ENCODE measurements at regions not wholly inside any gene's neighbourhood (a gene's known extent, or its start where the extent isn't known, plus 50 kb on each side); places are given as distances from the start of the nearest gene placed in this dataset.

GRCh38 chr1:238596703-238597102 is 706.0 kb upstream of the ZP4 start:
- 95 to 100% methylated on average over 2 to 3 of the region's 4 CpGs for WGBS, 2 experiments (ENCODE audit: insufficient coverage in 2 of 2)
- Histone ChIP-seq H3K36me3 (ENCODE audit: control insufficient read depth, insufficient read depth, low read length) (no peaks in the 10 kb centered on the region), H3K9me3 (ENCODE audit: control insufficient read depth, low read length) (no peaks in the 10 kb centered on the region), H3K4me1 (ENCODE audit: control insufficient read depth, insufficient read depth, low read length, poor library complexity, severe bottlenecking) (no peaks in the 10 kb centered on the region), H3K27ac (ENCODE audit: low read depth, low read length, severe bottlenecking) (no peak overlapping the region), H3K4me3 (ENCODE audit: extremely low read depth, insufficient read depth, low read length, poor library complexity, severe bottlenecking) (no peak overlapping the region)

GRCh38 chr1:238592621-238593020 is 701.9 kb upstream of the ZP4 start:
- Histone ChIP-seq H3K27ac (ENCODE audit: low read depth, low read length, severe bottlenecking) (no peak overlapping the region), H3K4me3 (ENCODE audit: extremely low read depth, insufficient read depth, low read length, poor library complexity, severe bottlenecking) (no peak overlapping the region), H3K4me1 (ENCODE audit: control insufficient read depth, insufficient read depth, low read length, poor library complexity, severe bottlenecking) (no peaks in the 10 kb centered on the region), H3K9me3 (ENCODE audit: control insufficient read depth, low read length) (no peaks in the 10 kb centered on the region), H3K36me3 (ENCODE audit: control insufficient read depth, insufficient read depth, low read length) (no peaks in the 10 kb centered on the region)
- 93 to 95% methylated on average over 7 of the region's 7 CpGs for WGBS, 2 experiments (ENCODE audit: insufficient coverage in 2 of 2)

GRCh38 chr1:238589843-238590435 is 699.2 kb upstream of the ZP4 start:
- WGBS, 2 experiments (ENCODE audit: insufficient coverage in 2 of 2), result 89 to 96% methylated on average over 5 to 7 of the region's 9 CpGs
- no peaks in the 10 kb centered on the region for H3K36me3 ChIP-seq (ENCODE audit: control insufficient read depth, insufficient read depth, low read length)
- H3K4me3 ChIP-seq (ENCODE audit: extremely low read depth, insufficient read depth, low read length, poor library complexity, severe bottlenecking), result no peak overlapping the region
- H3K4me1 ChIP-seq (ENCODE audit: control insufficient read depth, insufficient read depth, low read length, poor library complexity, severe bottlenecking), result no peaks in the 10 kb centered on the region
- no peak overlapping the region for H3K27ac ChIP-seq (ENCODE audit: low read depth, low read length, severe bottlenecking)
- no peaks in the 10 kb centered on the region for H3K9me3 ChIP-seq (ENCODE audit: control insufficient read depth, low read length)

- Histone ChIP-seq H3K9me3 (ENCODE audit: control insufficient read depth, low read length) (no peaks in the 10 kb centered on the region), H3K4me1 (ENCODE audit: control insufficient read depth, insufficient read depth, low read length, poor library complexity, severe bottlenecking) (no peaks in the 10 kb centered on the region), H3K4me3 (ENCODE audit: extremely low read depth, insufficient read depth, low read length, poor library complexity, severe bottlenecking) (no peak overlapping the region), H3K27ac (ENCODE audit: low read depth, low read length, severe bottlenecking) (no peak overlapping the region), H3K36me3 (ENCODE audit: control insufficient read depth, insufficient read depth, low read length) (no peaks in the 10 kb centered on the region)
- WGBS, 2 experiments (ENCODE audit: insufficient coverage in 2 of 2), result 83 to 100% methylated on average over 1 to 2 of the region's 3 CpGs
Measured at GRCh38 chr1:238582816-238583215, 692.1 kb upstream of the ZP4 start.

GRCh38 chr1:238581332-238581731 is 690.6 kb upstream of the ZP4 start:
- no peaks in the 10 kb centered on the region for H3K4me1 ChIP-seq (ENCODE audit: control insufficient read depth, insufficient read depth, low read length, poor library complexity, severe bottlenecking)
- H3K9me3 ChIP-seq (ENCODE audit: control insufficient read depth, low read length), result no peaks in the 10 kb centered on the region
- H3K4me3 ChIP-seq (ENCODE audit: extremely low read depth, insufficient read depth, low read length, poor library complexity, severe bottlenecking), result no peak overlapping the region
- H3K36me3 ChIP-seq (ENCODE audit: control insufficient read depth, insufficient read depth, low read length), result no peaks in the 10 kb centered on the region
- WGBS, 2 experiments (ENCODE audit: insufficient coverage in 2 of 2), result no CpG with 5 or more reads among the region's 2 CpGs
- no peak overlapping the region for H3K27ac ChIP-seq (ENCODE audit: low read depth, low read length, severe bottlenecking)

GRCh38 chr1:238568735-238569134 is 678.0 kb upstream of the ZP4 start:
- H3K4me1 ChIP-seq (ENCODE audit: control insufficient read depth, insufficient read depth, low read length, poor library complexity, severe bottlenecking), result no peaks in the 10 kb centered on the region
- H3K36me3 ChIP-seq (ENCODE audit: control insufficient read depth, insufficient read depth, low read length), result no peaks in the 10 kb centered on the region
- no peak overlapping the region for H3K4me3 ChIP-seq (ENCODE audit: extremely low read depth, insufficient read depth, low read length, poor library complexity, severe bottlenecking)
- H3K27ac ChIP-seq (ENCODE audit: low read depth, low read length, severe bottlenecking), result no peak overlapping the region
- no CpG with 5 or more reads among the region's 2 CpGs for WGBS, 2 experiments (ENCODE audit: insufficient coverage in 2 of 2)
- no peaks in the 10 kb centered on the region for H3K9me3 ChIP-seq (ENCODE audit: control insufficient read depth, low read length)

- no peaks in the 10 kb centered on the region for H3K9me3 ChIP-seq (ENCODE audit: control insufficient read depth, low read length)
- H3K4me3 ChIP-seq (ENCODE audit: extremely low read depth, insufficient read depth, low read length, poor library complexity, severe bottlenecking), result no peak overlapping the region
- WGBS, 2 experiments (ENCODE audit: insufficient coverage in 2 of 2), result no CpG with 5 or more reads among the region's 1 CpG
- no peaks in the 10 kb centered on the region for H3K4me1 ChIP-seq (ENCODE audit: control insufficient read depth, insufficient read depth, low read length, poor library complexity, severe bottlenecking)
- H3K27ac ChIP-seq (ENCODE audit: low read depth, low read length, severe bottlenecking), result no peak overlapping the region
- no peaks in the 10 kb centered on the region for H3K36me3 ChIP-seq (ENCODE audit: control insufficient read depth, insufficient read depth, low read length)
Measured at GRCh38 chr1:238562341-238562740, 671.6 kb upstream of the ZP4 start.

GRCh38 chr1:238558746-238559145 is 668.0 kb upstream of the ZP4 start:
- Histone ChIP-seq H3K36me3 (ENCODE audit: control insufficient read depth, insufficient read depth, low read length) (no peaks in the 10 kb centered on the region), H3K27ac (ENCODE audit: low read depth, low read length, severe bottlenecking) (no peak overlapping the region), H3K9me3 (ENCODE audit: control insufficient read depth, low read length) (no peaks in the 10 kb centered on the region), H3K4me1 (ENCODE audit: control insufficient read depth, insufficient read depth, low read length, poor library complexity, severe bottlenecking) (no peaks in the 10 kb centered on the region), H3K4me3 (ENCODE audit: extremely low read depth, insufficient read depth, low read length, poor library complexity, severe bottlenecking) (no peak overlapping the region)
- WGBS, 2 experiments (ENCODE audit: insufficient coverage in 2 of 2), result no CpG with 5 or more reads among the region's 2 CpGs

- H3K4me3 ChIP-seq (ENCODE audit: extremely low read depth, insufficient read depth, low read length, poor library complexity, severe bottlenecking), result no peak overlapping the region
- WGBS, 2 experiments (ENCODE audit: insufficient coverage in 2 of 2), result 64% methylated on average over 3 of the region's 4 CpGs; no CpG with 5 or more reads in 1 of the 2 experiments
- no peaks in the 10 kb centered on the region for H3K4me1 ChIP-seq (ENCODE audit: control insufficient read depth, insufficient read depth, low read length, poor library complexity, severe bottlenecking)
- H3K9me3 ChIP-seq (ENCODE audit: control insufficient read depth, low read length), result no peaks in the 10 kb centered on the region
- no peaks in the 10 kb centered on the region for H3K36me3 ChIP-seq (ENCODE audit: control insufficient read depth, insufficient read depth, low read length)
- H3K27ac ChIP-seq (ENCODE audit: low read depth, low read length, severe bottlenecking), result no peak overlapping the region
Measured at GRCh38 chr1:238558156-238558555, 667.4 kb upstream of the ZP4 start.

GRCh38 chr1:238552271-238552670 is 661.5 kb upstream of the ZP4 start:
- no peaks in the 10 kb centered on the region for H3K9me3 ChIP-seq (ENCODE audit: control insufficient read depth, low read length)
- H3K4me1 ChIP-seq (ENCODE audit: control insufficient read depth, insufficient read depth, low read length, poor library complexity, severe bottlenecking), result no peaks in the 10 kb centered on the region
- no peak overlapping the region for H3K4me3 ChIP-seq (ENCODE audit: extremely low read depth, insufficient read depth, low read length, poor library complexity, severe bottlenecking)
- H3K36me3 ChIP-seq (ENCODE audit: control insufficient read depth, insufficient read depth, low read length), result no peaks in the 10 kb centered on the region
- WGBS, 2 experiments (ENCODE audit: insufficient coverage in 2 of 2), result 80 to 93% methylated on average over 3 to 5 of the region's 8 CpGs
- no peak overlapping the region for H3K27ac ChIP-seq (ENCODE audit: low read depth, low read length, severe bottlenecking)

- Histone ChIP-seq H3K9me3 (ENCODE audit: control insufficient read depth, low read length) (no peaks in the 10 kb centered on the region), H3K4me3 (ENCODE audit: extremely low read depth, insufficient read depth, low read length, poor library complexity, severe bottlenecking) (no peak overlapping the region), H3K4me1 (ENCODE audit: control insufficient read depth, insufficient read depth, low read length, poor library complexity, severe bottlenecking) (no peaks in the 10 kb centered on the region), H3K27ac (ENCODE audit: low read depth, low read length, severe bottlenecking) (no peak overlapping the region), H3K36me3 (ENCODE audit: control insufficient read depth, insufficient read depth, low read length) (no peaks in the 10 kb centered on the region)
- no CpG with 5 or more reads among the region's 2 CpGs for WGBS, 2 experiments (ENCODE audit: insufficient coverage in 2 of 2)
Measured at GRCh38 chr1:238549137-238549536, 658.4 kb upstream of the ZP4 start.
